Stimulated activated CD4-positive, alpha-beta T cell treated with anti-CD3 and anti-CD28 coated beads, Interleukin-12 subunit alpha, Interleukin-12 subunit beta, amount 100 ng/mL, for 4 hours (primary cell): ENCODE measurements at regions not wholly inside any gene's neighbourhood (a gene's known extent, or its start where the extent isn't known, plus 50 kb on each side); places are given as distances from the start of the nearest gene placed in this dataset.

Source experiments
- DNase-seq: peaks from one replicate; pipeline ENCODE4 v3.0.0-alpha.2; 2020

DNA sequence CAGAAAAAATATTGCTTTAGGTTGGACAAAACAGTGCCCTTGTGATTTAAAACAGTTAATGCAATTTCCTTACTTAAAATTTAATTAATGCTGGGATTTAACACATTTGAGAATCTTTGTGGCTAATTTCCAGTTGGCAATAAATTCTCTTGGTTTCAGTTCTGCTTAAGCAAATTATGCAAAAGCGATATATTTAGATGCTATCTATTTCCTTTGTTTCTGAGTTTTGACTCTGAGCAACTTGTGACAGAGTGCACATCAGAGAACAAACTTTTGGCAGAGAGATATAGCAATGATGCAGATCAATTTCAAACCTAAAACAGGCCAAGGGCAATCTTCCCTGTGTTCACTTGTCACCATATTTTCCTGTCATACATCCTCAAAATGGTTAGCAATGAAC lies 933.6 kb upstream of the ZWINT start:
- no peak for DNase-seq

DNA sequence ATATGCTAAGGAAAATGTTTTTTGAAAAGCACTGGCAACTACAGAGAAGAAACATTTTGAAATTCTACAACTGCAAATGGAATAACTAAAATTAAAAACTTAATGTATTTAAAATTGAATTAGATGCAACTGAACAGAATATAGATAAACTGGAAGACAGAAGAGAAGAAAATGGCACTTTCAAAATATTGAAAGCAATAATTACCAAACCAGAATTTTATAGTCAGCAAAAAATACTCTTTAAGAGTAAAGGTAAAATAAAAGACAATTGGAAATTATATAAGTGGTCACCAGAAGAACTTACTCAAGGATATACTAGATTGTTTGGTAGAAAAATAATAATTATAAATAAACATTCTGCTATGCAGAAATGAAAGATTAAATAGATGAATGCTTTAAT lies 927.7 kb upstream of the ZWINT start:
- no peak for DNase-seq

DNA sequence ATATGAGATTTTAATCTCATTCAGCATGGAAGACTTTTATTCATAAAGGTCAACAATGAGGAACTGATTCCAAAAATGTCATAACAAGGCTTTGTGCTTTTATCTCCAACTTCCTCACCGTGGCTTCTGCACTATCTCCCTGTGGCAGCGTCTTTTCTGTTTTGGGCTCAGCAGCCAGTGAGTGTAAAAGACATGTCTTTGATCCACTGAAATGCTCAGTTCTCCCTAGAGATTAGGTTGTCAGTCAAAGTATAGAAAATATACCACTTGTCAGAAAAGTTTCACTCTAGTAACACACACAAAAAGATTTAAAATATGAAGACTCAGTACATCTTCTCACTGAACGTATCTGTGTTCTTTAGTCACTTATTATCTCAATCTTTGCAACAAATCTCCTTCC lies 901.8 kb upstream of the ZWINT start:
- no peak for DNase-seq

GRCh38 chr10:57260175-57260574 lies 899.1 kb upstream of the ZWINT start:
- DNase-seq: no peak

- no peak for DNase-seq
Observed at GRCh38 chr10:57249615-57250281, 888.7 kb upstream of the ZWINT start.

DNA sequence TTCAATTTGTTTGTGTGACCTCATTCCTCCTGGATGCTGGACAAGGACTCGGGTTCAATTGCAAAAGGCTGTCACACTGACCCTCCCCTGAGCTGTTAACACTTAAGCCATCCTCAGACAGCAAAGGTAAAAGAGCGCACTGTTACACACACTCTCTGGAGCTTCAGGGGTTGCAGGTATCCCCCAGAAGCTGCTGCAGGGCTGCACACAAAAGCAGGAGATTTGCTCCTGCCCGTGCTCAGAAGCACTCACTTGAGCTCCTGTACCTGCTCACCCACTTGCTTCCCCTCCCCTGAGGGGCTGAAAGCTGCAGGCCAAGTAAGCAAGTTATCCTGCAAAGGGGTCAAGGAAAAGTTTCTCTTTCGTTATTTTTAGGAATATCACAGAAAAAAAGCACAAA lies 886.2 kb upstream of the ZWINT start:
- no peak for DNase-seq

- DNase-seq: no peak
Observed at GRCh38 chr10:57225920-57226319, 864.9 kb upstream of the ZWINT start.

GRCh38 chr10:57224811-57225210 lies 863.8 kb upstream of the ZWINT start:
- no peak for DNase-seq

DNA sequence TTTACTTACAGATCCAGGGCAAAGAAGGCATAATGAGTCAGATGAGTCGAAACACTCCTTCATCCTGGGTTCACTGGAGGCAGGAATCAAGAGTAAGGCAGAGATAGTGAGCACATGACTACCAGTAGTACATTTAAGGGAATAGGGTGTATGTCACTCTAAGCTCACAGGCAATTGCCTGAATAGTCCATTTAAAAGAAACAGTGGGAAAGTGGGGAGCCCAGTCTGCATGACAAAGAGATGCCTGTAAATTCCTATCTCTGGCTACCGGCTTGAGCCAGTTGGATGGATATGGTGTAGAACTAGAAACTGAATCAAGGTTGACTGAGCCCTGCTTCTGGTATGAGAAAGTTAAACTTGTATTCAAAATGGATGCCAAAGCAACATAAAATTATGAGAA lies 861.5 kb upstream of the ZWINT start:
- DNase-seq: no peak

- DNase-seq: no peak
Observed at GRCh38 chr10:57222129-57222528, 861.1 kb upstream of the ZWINT start.

DNA sequence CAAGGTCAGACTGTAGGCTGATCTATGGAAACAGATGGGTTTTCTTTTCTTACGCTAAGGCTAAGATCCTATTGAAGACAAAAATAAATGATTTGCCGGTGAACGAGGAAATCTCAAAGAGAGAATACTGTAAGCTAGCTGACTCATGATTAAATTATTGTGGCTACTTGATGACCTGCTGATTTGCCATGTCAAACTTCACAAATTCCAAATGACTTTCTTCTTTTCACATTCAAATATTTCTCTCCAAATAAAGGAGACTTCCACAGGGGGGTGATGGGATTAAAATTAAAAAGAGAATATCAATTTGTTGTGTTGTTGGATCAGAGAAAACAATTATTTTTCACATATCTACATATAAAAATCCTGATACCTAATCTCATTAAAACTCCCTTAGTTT lies 860.6 kb upstream of the ZWINT start:
- DNase-seq: no peak

GRCh38 chr10:57218382-57218781 lies 857.3 kb upstream of the ZWINT start:
- no peak for DNase-seq

- DNase-seq: no peak
Observed at GRCh38 chr10:57202356-57202755, 841.3 kb upstream of the ZWINT start.

DNA sequence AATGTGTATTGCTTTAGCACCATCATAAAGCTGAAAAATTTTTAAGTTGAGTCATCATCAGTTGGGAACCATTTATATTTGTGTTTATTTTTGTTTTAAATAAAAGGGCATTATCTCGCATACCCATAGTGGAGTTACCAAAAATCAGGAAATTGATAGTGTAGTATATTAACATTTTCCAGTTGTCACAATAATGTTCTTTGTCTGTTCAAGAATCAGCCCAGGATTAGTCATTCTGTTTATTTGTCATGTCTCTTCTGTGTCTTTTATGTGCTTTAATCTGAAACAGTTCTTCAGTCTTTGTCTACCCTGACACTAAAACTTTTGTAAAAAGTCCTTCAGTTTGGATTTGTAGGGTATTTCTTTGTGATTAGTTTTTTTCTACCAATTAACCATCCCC lies 827.8 kb upstream of the ZWINT start:
- DNase-seq: no peak

DNA sequence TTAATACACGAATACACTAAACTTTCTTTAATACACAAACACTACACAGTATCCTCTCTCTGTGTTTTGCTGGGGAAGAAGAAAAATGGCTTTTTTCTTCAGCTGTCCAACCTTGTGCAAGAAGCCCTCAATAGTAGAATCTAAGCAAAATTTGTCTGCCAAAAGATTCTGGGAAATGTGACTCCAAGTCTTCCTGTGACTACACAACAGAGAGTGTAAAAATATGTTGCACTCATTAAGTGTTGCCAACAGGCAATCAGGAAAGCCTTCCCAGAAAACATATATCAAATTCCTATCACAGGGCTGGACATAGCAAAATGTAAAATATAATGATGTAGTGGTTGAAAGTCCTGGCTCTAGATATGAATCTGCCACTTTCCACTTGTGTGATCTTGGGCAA lies 825.1 kb upstream of the ZWINT start:
- no peak for DNase-seq

- DNase-seq: no peak
Observed at GRCh38 chr10:57169597-57169996, 808.5 kb upstream of the ZWINT start.

GRCh38 chr10:57168611-57169240 lies 807.7 kb upstream of the ZWINT start:
- DNase-seq: no peak

GRCh38 chr10:57165671-57166070 lies 804.6 kb upstream of the ZWINT start:
- no peak for DNase-seq

DNA sequence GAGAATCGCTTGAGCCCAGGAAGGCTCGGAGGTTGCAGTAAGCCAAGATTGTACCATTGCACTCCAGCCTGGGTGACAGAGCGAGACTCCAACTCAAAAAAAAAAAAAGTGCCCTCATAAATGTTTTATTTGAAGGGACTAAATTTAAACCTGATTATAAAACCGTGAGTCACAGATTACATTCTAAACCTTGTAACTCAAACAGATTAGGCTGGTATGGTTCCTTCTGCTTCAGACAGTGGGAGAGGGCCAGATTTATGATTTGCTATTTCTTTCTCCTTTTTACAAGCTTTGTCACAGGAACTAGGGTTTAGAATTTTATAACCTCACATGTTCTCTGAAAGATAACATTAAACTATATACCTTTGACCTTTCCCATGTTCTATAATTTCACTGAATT lies 801.2 kb upstream of the ZWINT start:
- DNase-seq: no peak

DNA sequence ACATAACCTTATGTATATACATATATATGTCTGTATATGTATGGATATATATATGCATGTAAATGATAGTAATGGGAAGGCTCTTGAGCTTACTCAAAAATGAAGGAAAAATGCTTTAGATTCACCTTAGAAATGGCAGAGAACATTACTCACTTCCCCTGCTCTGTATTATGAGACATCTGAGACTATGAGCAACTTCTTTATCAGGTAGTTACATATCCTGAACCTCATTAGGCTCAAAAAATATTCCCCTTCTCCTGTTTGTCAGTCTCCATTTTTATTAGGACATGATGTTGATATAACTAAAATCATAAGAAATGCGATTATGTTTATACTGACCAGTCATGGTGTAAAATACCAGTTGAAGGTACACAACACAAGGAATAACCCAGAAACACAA lies 800.1 kb upstream of the ZWINT start:
- no peak for DNase-seq

GRCh38 chr10:57145548-57145947 lies 784.5 kb upstream of the ZWINT start:
- no peak for DNase-seq

GRCh38 chr10:57142925-57143576 lies 782.0 kb upstream of the ZWINT start:
- no peak for DNase-seq

GRCh38 chr10:57141708-57142107 lies 780.6 kb upstream of the ZWINT start:
- no peak for DNase-seq

GRCh38 chr10:57119684-57120083 lies 758.6 kb upstream of the ZWINT start:
- no peak for DNase-seq

GRCh38 chr10:57113545-57113944 lies 752.5 kb upstream of the ZWINT start:
- no peak for DNase-seq
